Activated T-helper 2 cell treated with anti-CD3 and anti-CD28 coated beads, Interferon-gamma antibody, Interleukin-2, Interleukin-4, amounts not matched to agents 10 μg/mL and 5 μg/mL and 100 μg/mL, durations not matched to agents 14 hours and 24 hours and 36 hours (primary cell): ENCODE measurements at regions not wholly inside any gene's neighbourhood (a gene's known extent, or its start where the extent isn't known, plus 50 kb on each side); places are given as distances from the start of the nearest gene placed in this dataset.

Source experiments
- DNase-seq: peaks from one replicate; pipeline ENCODE4 v3.0.0; 2021; ENCODE audit warnings: low spot score
- H3K27ac Mint-ChIP-seq: one replicate; pipeline ENCODE4 v1.8.0; 2021; ENCODE audit warnings: mixed read lengths
- H3K27me3 Mint-ChIP-seq: one replicate; pipeline ENCODE4 v1.8.0; 2021; ENCODE audit warnings: low read depth, mixed read lengths
- H3K36me3 Mint-ChIP-seq: one replicate; pipeline ENCODE4 v1.8.0; 2021; ENCODE audit warnings: low read depth, mixed read lengths
- H3K4me1 Mint-ChIP-seq: one replicate; pipeline ENCODE4 v1.8.0; 2021; ENCODE audit warnings: low read depth, mixed read lengths
- H3K4me3 Mint-ChIP-seq: one replicate; pipeline ENCODE4 v1.8.0; 2021; ENCODE audit warnings: low read depth, mild to moderate bottlenecking, moderate library complexity, mixed read lengths
- H3K9me3 Mint-ChIP-seq: one replicate; pipeline ENCODE4 v1.8.0; 2021; ENCODE audit warnings: mixed read lengths
- intact Hi-C: fragments of 100-400 bp; cut with micrococcal nuclease; formaldehyde crosslinking; loops from one replicate; pipeline ENCODE4 v1.15.1; 2023

DNA sequence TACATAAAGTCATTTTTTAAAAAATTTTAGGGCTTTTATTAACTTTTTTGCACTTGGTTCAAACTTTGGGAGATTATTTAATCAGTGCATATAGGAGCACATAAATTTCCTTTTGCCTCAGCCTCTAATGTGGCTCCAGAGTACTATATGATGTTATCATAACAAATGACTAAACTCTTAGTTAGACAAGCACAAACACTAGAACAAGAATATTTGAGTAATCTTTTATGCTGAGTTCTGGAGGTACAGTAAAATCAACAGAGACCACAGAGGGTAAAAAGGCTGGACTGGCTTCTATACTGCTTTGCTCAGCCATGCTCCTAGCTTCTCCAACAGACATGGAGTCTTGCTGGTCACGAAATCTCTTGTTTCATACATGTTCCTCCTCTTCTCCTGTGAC is 52.5 kb upstream of the SGCD start:
- DNase-seq, result no peak
- H3K27ac Mint-ChIP-seq, result no peak overlapping the region
- H3K27me3 Mint-ChIP-seq, result no peaks in the 10 kb centered on the region
- no peaks in the 10 kb centered on the region for H3K4me1 Mint-ChIP-seq
- H3K4me3 Mint-ChIP-seq, result no peak overlapping the region
- H3K36me3 Mint-ChIP-seq, result no peaks in the 10 kb centered on the region
- intact Hi-C loops, result no loop called here
- H3K9me3 Mint-ChIP-seq, result no peaks in the 10 kb centered on the region
